Suprapubic skin (tissue), 4 donors: ENCODE measurements at regions not wholly inside any gene's neighbourhood (a gene's known extent, or its start where the extent isn't known, plus 50 kb on each side); places are given as distances from the start of the nearest gene placed in this dataset.

Experiments
- DNase-seq, 2 donors: peaks; one replicate each; pipeline ENCODE4 v3.0.0-alpha.2; 2019; ENCODE audit warnings: low spot score in 2 of 2
- H3K27ac ChIP-seq: fragments of 200-600 bp; sonication (generic); one replicate; pipeline ENCODE4 v1.5.1; 2019
- H3K27me3 ChIP-seq: fragments of 200-600 bp; sonication (generic); one replicate; pipeline ENCODE4 v1.5.1; 2019
- H3K36me3 ChIP-seq: fragments of 200-600 bp; sonication (generic); one replicate; pipeline ENCODE4 v1.5.1; 2019
- H3K4me1 ChIP-seq: fragments of 200-600 bp; sonication (generic); one replicate; pipeline ENCODE4 v1.5.1; 2019
- H3K4me3 ChIP-seq: fragments of 200-600 bp; sonication (generic); one replicate; pipeline ENCODE4 v1.5.1; 2019; ENCODE audit warnings: mild to moderate bottlenecking
- H3K9me3 ChIP-seq: fragments of 200-600 bp; sonication (generic); one replicate; pipeline ENCODE4 v1.5.1; 2019
- EP300 ChIP-seq: sonication (generic); formaldehyde crosslinking; IDR thresholded peaks from one replicate; pipeline ENCODE4 v1.6.1; 2017; ENCODE audit warnings: antibody characterized with exemption
- POLR2A ChIP-seq, 2 donors: fragments of 450-650 bp; IDR thresholded peaks; one replicate each; pipeline ENCODE4 v1.6.1; 2017; ENCODE audit warnings: antibody characterized with exemption in 2 of 2, mild to moderate bottlenecking in 2 of 2, moderate library complexity in 2 of 2
- POLR2AphosphoS5 ChIP-seq, 3 donors: sonication (generic); formaldehyde crosslinking; IDR thresholded peaks; one replicate each; pipeline ENCODE4 v1.6.1; 2017; ENCODE audit warnings: antibody characterized with exemption in 3 of 3
- WGBS: methylation state at CpG from one replicate; pipeline ENCODE4 v1.1.5; 2018; 5-methylcytosine and 5-hydroxymethylcytosine counted together
- TF ChIP-seq, protein P1 (sequence below), 2 donors: fragments of 200-600 bp in 1 of 2; fragments of 450-650 bp in 1 of 2; sonication (generic) in 1 of 2; IDR thresholded peaks; one replicate each; pipeline ENCODE4 v1.5.1; 2016 to 2019; ENCODE audit warnings: antibody characterized with exemption in 2 of 2, mild to moderate bottlenecking in 1 of 2, moderate library complexity in 1 of 2

DNA sequence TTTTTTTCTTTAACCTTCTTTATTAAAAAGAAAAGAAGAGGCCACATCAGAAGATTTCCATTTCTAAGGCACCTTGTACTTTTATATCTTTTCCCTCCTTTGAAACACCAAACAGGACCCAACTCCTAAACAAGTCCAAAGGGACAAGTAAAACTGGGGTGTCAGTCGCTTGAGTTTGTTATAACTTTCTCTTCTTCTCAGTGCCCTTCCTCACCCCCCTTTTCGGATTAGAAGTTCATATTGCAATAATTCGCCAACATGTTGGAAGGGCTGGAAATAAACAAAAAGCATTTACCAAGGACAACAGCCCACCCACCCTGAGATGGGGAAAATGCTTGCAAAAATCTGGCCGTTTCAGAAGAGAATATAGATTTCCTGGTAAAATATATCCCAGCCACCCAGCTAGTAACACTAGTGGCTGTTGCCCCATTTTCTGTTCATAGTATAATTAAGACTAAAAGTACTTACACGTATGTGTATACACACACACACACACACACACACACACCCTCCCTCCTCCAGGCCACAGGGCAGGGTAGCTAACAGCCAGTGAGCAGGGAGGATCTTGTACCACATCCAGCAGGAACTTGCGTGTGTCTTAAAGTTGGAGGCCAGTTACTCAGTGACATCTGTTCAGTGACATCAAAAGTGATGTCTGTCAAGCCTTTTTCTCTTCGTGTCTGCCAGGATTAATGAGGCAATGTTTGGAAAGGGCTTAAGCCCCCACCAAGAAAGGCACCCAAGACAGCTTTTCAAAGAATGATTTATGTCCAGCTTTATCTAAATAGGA, 149.1 kb upstream of the KLF4 start:
- peak; percentile 85 to 93 for DNase-seq
- TF ChIP-seq POLR2AphosphoS5 (IDR thresholded peaks at IDR 0.05) = peak in 2 of 3 donors; percentile 23 to 87
- peak in 1 of 2 donors; percentile 28 for TF ChIP-seq POLR2A (IDR thresholded peaks at IDR 0.05)
- TF ChIP-seq, protein P1, sequence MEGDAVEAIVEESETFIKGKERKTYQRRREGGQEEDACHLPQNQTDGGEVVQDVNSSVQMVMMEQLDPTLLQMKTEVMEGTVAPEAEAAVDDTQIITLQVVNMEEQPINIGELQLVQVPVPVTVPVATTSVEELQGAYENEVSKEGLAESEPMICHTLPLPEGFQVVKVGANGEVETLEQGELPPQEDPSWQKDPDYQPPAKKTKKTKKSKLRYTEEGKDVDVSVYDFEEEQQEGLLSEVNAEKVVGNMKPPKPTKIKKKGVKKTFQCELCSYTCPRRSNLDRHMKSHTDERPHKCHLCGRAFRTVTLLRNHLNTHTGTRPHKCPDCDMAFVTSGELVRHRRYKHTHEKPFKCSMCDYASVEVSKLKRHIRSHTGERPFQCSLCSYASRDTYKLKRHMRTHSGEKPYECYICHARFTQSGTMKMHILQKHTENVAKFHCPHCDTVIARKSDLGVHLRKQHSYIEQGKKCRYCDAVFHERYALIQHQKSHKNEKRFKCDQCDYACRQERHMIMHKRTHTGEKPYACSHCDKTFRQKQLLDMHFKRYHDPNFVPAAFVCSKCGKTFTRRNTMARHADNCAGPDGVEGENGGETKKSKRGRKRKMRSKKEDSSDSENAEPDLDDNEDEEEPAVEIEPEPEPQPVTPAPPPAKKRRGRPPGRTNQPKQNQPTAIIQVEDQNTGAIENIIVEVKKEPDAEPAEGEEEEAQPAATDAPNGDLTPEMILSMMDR (IDR thresholded peaks at IDR 0.05) = no peak
- TF ChIP-seq EP300 = no peak
- Histone ChIP-seq H3K4me1 (peaks cover 22% of the 10 kb centered on the region), H3K4me3 (peak overlapping the region; percentile 49), H3K27ac (peak overlapping the region; percentile 93), H3K36me3 (no peaks in the 10 kb centered on the region), H3K27me3 (no peaks in the 10 kb centered on the region), H3K9me3 (no peaks in the 10 kb centered on the region)
- 18% methylated on average over 7 of the region's 7 CpGs for WGBS

DNA sequence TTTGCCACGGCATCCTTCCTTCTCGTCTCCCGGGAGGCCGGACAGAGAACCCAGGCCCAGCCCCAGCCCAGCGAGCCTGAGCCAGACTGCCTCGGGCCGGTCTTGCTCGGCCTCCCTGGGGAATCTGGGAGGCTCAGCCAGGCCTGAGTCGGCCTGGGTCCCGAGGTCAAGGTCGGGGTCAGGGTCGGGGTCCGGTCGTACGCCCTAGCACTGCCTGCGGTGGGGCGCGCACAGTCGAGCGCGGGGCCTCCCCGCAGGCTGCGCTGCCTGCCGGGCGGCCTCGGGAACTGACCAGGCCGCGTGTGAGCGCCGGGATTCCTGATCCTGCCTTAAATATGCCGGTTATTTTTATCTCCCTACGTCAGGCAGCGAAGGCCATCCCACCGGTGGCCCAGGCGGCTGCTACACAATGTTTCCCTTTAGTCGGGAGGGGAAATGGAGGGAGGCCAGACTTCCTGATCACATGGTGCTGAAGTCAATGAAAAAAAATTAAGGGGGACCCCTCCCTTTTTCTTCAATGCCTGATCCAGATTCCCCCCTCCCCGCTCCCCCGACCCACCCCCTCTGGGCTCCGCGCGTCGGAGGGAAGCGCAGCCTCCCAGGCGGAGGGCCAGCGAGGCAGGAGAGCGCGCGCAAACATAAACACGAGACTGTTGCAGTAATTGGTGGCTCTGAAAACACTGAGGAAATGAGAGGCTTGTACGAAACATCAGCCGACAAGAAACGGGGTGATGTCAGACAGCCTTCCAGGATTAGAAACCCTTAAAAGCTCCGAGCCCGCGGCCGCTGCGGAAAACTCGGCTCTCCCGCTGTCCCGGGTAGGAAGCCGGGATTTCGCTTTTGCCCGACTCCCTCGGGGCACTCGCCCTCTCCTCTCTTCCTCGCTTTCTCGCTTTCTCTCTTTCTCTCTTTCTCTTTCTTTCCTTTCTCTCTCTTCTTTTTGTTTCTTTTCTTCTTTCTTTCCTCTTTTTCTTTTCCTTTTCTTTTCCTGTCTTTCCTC, 148.2 kb upstream of the KLF4 start:
- peak; percentile 95 to 98 for TF ChIP-seq POLR2A (IDR thresholded peaks at IDR 0.05)
- TF ChIP-seq EP300 = no peak
- peak; percentile 91 to 98 (median 97) for TF ChIP-seq POLR2AphosphoS5 (IDR thresholded peaks at IDR 0.05)
- TF ChIP-seq, protein P1 (IDR thresholded peaks at IDR 0.05) = no peak
- H3K4me1 ChIP-seq = peaks cover 22% of the 10 kb centered on the region
- H3K9me3 ChIP-seq = no peaks in the 10 kb centered on the region
- H3K27me3 ChIP-seq = no peaks in the 10 kb centered on the region
- H3K27ac ChIP-seq = peak overlapping the region; percentile 93
- peak; percentile 96 for DNase-seq
- no peaks in the 10 kb centered on the region for H3K36me3 ChIP-seq
- WGBS = 5% methylated on average over 63 of the region's 67 CpGs
- peak overlapping the region; percentile 49 for H3K4me3 ChIP-seq

DNA sequence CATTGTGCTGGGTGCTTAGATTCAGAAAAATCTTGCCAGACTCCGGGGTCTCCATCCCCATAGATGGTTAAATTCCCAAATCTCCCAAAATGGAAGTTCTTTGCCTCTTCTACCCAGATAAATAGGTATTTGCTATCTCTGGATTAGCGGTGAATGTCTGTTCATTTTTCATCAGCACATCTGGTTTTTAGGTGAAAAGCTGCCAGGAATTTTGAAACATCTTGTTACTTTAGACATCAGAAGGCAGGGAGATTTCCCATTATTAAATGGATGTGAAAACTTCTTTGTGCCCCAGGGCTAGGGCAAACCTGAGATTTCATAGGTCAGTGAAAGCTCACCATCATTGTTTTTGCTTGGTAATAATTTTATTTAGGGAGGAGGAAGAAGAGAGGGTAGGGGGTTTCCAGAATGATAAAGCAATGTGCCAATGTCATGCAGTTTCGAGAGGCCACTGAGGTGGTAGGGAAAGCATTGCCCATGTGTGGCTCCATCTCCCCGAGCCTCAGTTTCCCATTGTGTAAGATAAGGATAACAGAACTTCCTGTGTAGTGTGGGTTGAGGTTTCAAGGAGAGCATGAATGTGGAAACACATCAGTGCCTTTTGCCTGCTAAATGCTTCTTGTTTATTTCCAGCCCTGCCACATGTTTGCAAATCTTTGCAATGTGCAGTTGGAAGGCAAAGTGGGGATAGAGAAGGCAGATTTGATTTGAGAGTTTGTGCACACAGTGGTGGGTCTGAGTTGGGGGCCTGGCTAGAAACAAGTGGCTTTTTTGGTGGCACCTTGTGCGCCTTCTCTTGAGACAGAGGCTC, 147.2 kb upstream of the KLF4 start:
- Histone ChIP-seq H3K4me1 (peaks cover 22% of the 10 kb centered on the region), H3K36me3 (no peaks in the 10 kb centered on the region), H3K27ac (peak overlapping the region; percentile 93), H3K27me3 (no peaks in the 10 kb centered on the region), H3K4me3 (peak overlapping the region; percentile 49), H3K9me3 (no peaks in the 10 kb centered on the region)
- 70% methylated on average over 5 of the region's 5 CpGs for WGBS
- TF ChIP-seq POLR2AphosphoS5 (IDR thresholded peaks at IDR 0.05) (no peak), EP300 (no peak), POLR2A (IDR thresholded peaks at IDR 0.05) (no peak)
- TF ChIP-seq, protein P1 (IDR thresholded peaks at IDR 0.05) = no peak
- DNase-seq = peak in 1 of 2 donors; percentile 15

DNA sequence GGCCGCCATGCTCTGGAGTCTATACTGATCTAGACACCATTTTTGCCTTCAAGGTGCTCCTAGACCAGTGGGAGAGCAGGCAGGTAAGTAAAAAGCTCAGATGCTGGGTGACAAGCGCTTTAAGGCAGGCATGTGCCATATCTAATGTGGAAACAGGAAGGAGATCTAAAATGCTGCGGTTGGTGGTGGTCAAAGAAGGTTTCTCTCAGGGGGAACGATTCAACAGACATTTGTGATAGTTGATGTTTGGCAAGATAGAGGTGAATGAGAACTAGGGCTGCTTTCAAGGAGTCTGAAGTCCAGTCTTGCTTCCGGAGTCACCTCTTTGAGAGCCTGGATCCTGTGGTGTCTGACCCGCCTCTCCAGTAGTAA, 146.2 kb upstream of the KLF4 start:
- Histone ChIP-seq H3K27ac (no peak overlapping the region), H3K4me3 (no peak overlapping the region), H3K9me3 (no peaks in the 10 kb centered on the region), H3K4me1 (peaks cover 22% of the 10 kb centered on the region), H3K27me3 (no peaks in the 10 kb centered on the region), H3K36me3 (no peaks in the 10 kb centered on the region)
- 82% methylated on average over 6 of the region's 6 CpGs for WGBS
- DNase-seq = peak in 1 of 2 donors; percentile 33
- TF ChIP-seq EP300 (no peak), POLR2A (IDR thresholded peaks at IDR 0.05) (no peak), POLR2AphosphoS5 (IDR thresholded peaks at IDR 0.05) (no peak)
- TF ChIP-seq, protein P1 (IDR thresholded peaks at IDR 0.05) = no peak
